ENCODE measurements at regions not wholly inside any gene's neighbourhood (a gene's known extent, or its start where the extent isn't known, plus 50 kb on each side); places are given as distances from the start of the nearest gene placed in this dataset.

DNA sequence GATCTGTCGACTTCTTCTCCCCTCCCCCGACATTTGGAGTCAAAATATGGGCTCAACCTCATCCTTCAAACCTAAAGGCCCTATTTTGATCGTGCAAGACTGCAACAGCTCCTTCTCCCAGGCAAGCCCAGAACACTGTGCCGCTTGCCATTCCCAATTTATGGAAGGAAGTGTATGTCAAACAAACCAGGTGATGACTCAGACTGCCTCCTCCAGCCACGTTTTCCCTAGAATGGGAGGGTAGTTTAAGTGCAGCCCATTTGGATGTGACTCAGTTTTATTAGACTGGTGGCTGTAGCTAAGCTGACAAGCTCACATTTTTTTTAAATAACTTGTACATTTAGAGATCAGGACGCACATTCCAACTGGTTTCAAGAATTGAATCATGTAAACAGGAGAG is 570.4 kb upstream of the DIPK2B start:
- H3K36me3 ChIP-seq (ENCODE audit: insufficient read depth, low read length): peaks cover 7% of the 10 kb centered on the region
- no peaks in the 10 kb centered on the region for H4K20me1 ChIP-seq (ENCODE audit: insufficient read depth, low read length)
- H3K79me2 ChIP-seq (ENCODE audit: insufficient read depth, low read length): peaks cover 33% of the 10 kb centered on the region
- peak overlapping the region; percentile 62 for H3K4me2 ChIP-seq (ENCODE audit: insufficient read depth, low read length)
- H3K4me1 ChIP-seq (ENCODE audit: insufficient read depth, low read length): peaks cover 36% of the 10 kb centered on the region
- H2AFZ ChIP-seq (ENCODE audit: low read depth, low read length): peak overlapping the region; percentile 63
- no peak for DNase-seq
- H3K27ac ChIP-seq (ENCODE audit: low read length): peak overlapping the region; percentile 93
- peak overlapping the region in 1 of 2 experiments; percentile 39; a peak in 1 of 4 replicates for H3K4me3 ChIP-seq (ENCODE audit: low read depth in 1 of 2, low read length in 2 of 2)
- TF ChIP-seq EZH2 (IDR thresholded peaks at IDR 0.05; ENCODE audit: borderline replicate concordance, low read depth, low read length, severe bottlenecking): no peak
- TF ChIP-seq, protein P1, sequence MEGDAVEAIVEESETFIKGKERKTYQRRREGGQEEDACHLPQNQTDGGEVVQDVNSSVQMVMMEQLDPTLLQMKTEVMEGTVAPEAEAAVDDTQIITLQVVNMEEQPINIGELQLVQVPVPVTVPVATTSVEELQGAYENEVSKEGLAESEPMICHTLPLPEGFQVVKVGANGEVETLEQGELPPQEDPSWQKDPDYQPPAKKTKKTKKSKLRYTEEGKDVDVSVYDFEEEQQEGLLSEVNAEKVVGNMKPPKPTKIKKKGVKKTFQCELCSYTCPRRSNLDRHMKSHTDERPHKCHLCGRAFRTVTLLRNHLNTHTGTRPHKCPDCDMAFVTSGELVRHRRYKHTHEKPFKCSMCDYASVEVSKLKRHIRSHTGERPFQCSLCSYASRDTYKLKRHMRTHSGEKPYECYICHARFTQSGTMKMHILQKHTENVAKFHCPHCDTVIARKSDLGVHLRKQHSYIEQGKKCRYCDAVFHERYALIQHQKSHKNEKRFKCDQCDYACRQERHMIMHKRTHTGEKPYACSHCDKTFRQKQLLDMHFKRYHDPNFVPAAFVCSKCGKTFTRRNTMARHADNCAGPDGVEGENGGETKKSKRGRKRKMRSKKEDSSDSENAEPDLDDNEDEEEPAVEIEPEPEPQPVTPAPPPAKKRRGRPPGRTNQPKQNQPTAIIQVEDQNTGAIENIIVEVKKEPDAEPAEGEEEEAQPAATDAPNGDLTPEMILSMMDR (IDR thresholded peaks at IDR 0.05; ENCODE audit: borderline replicate concordance, extremely low read depth, low read length, poor library complexity, severe bottlenecking): no peak
- no peaks in the 10 kb centered on the region for H3K27me3 ChIP-seq (ENCODE audit: insufficient read depth, low read length, poor library complexity)
- peak overlapping the region; percentile 56 for H3K9ac ChIP-seq (ENCODE audit: low read depth, low read length)
- H3K9me3 ChIP-seq (ENCODE audit: insufficient read depth, low read length, severe bottlenecking): no peaks in the 10 kb centered on the region
- peak; percentile 15; the same call in 1 of the 3 replicates for ATAC-seq (ENCODE audit: insufficient read depth, low read depth)

DNA sequence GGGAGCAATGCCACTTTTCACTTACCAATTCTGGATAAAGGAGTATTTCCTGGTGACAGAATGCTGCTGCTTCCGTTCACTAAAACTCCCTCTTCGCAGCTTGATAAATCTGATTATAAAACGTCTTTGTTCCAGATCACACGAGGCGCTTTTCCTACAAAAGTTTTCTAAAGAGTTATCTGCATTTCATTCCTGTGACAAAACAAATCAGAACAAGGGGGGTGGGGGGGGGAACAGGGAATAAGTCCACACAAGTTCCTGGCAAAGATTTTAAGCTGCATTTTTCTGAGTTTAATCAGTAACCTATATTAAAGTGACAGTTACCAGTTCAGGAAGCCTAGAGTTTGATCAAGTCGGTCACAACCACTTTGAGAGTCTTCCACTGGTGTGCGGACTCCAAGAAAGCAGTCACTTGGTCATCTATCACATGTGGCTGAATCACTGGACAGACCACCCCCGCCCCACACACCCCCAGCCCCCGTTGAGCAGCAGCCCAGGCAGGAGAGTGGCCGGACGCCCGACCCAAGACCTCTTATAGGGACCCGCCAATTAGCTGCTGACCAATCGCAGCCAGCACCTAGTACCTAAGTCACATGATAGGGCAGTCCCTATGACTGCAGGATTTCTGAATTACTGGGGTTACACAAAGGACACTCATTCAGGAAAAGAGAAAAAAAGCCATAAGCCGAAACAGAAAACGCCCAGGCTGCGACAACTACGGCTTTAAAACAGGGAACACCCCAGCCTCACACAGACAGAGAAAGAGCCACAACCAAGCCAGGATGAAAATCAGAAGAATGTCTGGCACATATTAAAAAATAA is 569.3 kb upstream of the DIPK2B start:
- H2AFZ ChIP-seq (ENCODE audit: low read depth, low read length): no peak overlapping the region
- ATAC-seq (ENCODE audit: insufficient read depth, low read depth) (no peak), DNase-seq (no peak)
- H3K4me1 ChIP-seq (ENCODE audit: insufficient read depth, low read length): peaks cover 36% of the 10 kb centered on the region
- no peak overlapping the region for H3K4me3 ChIP-seq (ENCODE audit: low read depth in 1 of 2, low read length in 2 of 2)
- TF ChIP-seq, protein P1 (IDR thresholded peaks at IDR 0.05; ENCODE audit: borderline replicate concordance, extremely low read depth, low read length, poor library complexity, severe bottlenecking): no peak
- TF ChIP-seq EZH2 (IDR thresholded peaks at IDR 0.05; ENCODE audit: borderline replicate concordance, low read depth, low read length, severe bottlenecking): no peak
- H4K20me1 ChIP-seq (ENCODE audit: insufficient read depth, low read length): no peaks in the 10 kb centered on the region
- peaks cover 30% of the 10 kb centered on the region for H3K79me2 ChIP-seq (ENCODE audit: insufficient read depth, low read length)
- no peak overlapping the region for H3K9ac ChIP-seq (ENCODE audit: low read depth, low read length)
- H3K4me2 ChIP-seq (ENCODE audit: insufficient read depth, low read length): no peak overlapping the region
- H3K27me3 ChIP-seq (ENCODE audit: insufficient read depth, low read length, poor library complexity): no peaks in the 10 kb centered on the region
- peaks cover 7% of the 10 kb centered on the region for H3K36me3 ChIP-seq (ENCODE audit: insufficient read depth, low read length)
- no peak overlapping the region for H3K27ac ChIP-seq (ENCODE audit: low read length)
- no peaks in the 10 kb centered on the region for H3K9me3 ChIP-seq (ENCODE audit: insufficient read depth, low read length, severe bottlenecking)

DNA sequence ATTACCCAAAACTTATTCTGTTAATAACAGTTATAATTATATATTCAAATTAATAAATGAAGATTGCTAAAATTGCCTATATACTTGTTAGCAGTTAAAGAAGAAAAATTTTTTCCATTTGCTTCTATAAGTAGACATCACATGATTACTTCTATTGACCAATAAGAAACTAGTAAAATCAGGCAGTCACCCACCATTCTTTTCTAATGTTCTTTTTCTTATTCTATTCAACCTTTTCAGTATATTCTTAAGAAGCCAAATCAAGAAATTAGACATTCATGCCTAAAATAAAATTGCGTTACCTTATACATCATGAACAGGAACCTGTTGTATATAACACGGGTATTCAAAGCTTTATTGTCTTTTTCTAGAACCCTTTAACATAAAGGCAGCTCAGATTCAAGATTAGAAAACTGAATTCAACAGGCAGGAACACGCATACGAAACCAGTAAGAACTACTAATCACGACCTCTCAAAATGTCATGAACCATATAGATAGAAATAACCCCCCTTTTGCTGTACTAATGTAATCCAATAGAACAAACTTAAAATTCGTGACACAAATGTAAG is 568.1 kb upstream of the DIPK2B start:
- H3K27ac ChIP-seq (ENCODE audit: low read length): no peak overlapping the region
- no peak for ATAC-seq (ENCODE audit: insufficient read depth, low read depth)
- H2AFZ ChIP-seq (ENCODE audit: low read depth, low read length): no peak overlapping the region
- peaks cover 28% of the 10 kb centered on the region for H3K79me2 ChIP-seq (ENCODE audit: insufficient read depth, low read length)
- no peaks in the 10 kb centered on the region for H3K27me3 ChIP-seq (ENCODE audit: insufficient read depth, low read length, poor library complexity)
- no peaks in the 10 kb centered on the region for H3K9me3 ChIP-seq (ENCODE audit: insufficient read depth, low read length, severe bottlenecking)
- TF ChIP-seq, protein P1 (IDR thresholded peaks at IDR 0.05; ENCODE audit: borderline replicate concordance, extremely low read depth, low read length, poor library complexity, severe bottlenecking): no peak
- no peak for TF ChIP-seq EZH2 (IDR thresholded peaks at IDR 0.05; ENCODE audit: borderline replicate concordance, low read depth, low read length, severe bottlenecking)
- no peak for DNase-seq
- no peak overlapping the region for H3K4me3 ChIP-seq (ENCODE audit: low read depth in 1 of 2, low read length in 2 of 2)
- peaks cover 7% of the 10 kb centered on the region for H3K36me3 ChIP-seq (ENCODE audit: insufficient read depth, low read length)
- no peaks in the 10 kb centered on the region for H4K20me1 ChIP-seq (ENCODE audit: insufficient read depth, low read length)
- H3K4me1 ChIP-seq (ENCODE audit: insufficient read depth, low read length): peaks cover 30% of the 10 kb centered on the region
- no peak overlapping the region for H3K9ac ChIP-seq (ENCODE audit: low read depth, low read length)
- no peak overlapping the region for H3K4me2 ChIP-seq (ENCODE audit: insufficient read depth, low read length)
